OCI-LY3 (cell line): ENCODE measurements at regions not wholly inside any gene's neighbourhood (a gene's known extent, or its start where the extent isn't known, plus 50 kb on each side); places are given as distances from the start of the nearest gene placed in this dataset.

ENCODE experiments used
- CTCF ChIP-seq: fragments of 200-600, 300-600 bp; sonication (generic); IDR thresholded peaks from 2 replicates; pipeline ENCODE4 v1.5.1; 2014; ENCODE audit warnings: antibody characterized with exemption, low read length, low read depth
- EZH2phosphoT487 ChIP-seq: fragments of 200-600 bp; shearing (Covaris generic); IDR thresholded peaks from 2 replicates; pipeline ENCODE4 v1.6.1; 2018; ENCODE audit warnings: antibody characterized with exemption, mixed run types, low read depth

GRCh38 chr15:35851491-35851890, 305.5 kb upstream of the DPH6 start:
- no peak for TF ChIP-seq CTCF
- TF ChIP-seq EZH2phosphoT487 = no peak
